ENCODE measurements at regions not wholly inside any gene's neighbourhood (a gene's known extent, or its start where the extent isn't known, plus 50 kb on each side); places are given as distances from the start of the nearest gene placed in this dataset.

DNA sequence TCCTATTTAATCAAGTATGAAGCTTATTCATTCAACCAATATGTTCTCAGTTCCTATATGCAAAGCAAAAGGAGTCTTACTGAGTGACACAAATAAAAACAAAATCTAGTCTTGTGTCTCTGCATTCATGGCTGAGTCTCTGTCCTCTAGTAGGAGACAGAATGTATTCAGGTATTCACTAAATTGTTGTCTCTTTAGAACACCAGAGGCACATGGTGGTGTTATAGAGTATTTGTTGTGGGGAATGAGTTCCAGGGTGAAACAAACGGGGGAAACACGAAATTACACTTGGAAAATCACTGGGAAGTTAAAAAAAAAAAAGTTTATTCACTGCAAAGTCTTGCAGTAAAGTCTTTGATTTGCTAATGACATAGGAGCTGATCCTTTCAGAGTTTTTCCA, 131.7 kb upstream of the FSHR start:
- no peak for TF ChIP-seq EZH2 (IDR thresholded peaks at IDR 0.05; ENCODE audit: borderline replicate concordance, insufficient read depth, low read depth, low read length, poor library complexity, severe bottlenecking)
- TF ChIP-seq, protein P1, sequence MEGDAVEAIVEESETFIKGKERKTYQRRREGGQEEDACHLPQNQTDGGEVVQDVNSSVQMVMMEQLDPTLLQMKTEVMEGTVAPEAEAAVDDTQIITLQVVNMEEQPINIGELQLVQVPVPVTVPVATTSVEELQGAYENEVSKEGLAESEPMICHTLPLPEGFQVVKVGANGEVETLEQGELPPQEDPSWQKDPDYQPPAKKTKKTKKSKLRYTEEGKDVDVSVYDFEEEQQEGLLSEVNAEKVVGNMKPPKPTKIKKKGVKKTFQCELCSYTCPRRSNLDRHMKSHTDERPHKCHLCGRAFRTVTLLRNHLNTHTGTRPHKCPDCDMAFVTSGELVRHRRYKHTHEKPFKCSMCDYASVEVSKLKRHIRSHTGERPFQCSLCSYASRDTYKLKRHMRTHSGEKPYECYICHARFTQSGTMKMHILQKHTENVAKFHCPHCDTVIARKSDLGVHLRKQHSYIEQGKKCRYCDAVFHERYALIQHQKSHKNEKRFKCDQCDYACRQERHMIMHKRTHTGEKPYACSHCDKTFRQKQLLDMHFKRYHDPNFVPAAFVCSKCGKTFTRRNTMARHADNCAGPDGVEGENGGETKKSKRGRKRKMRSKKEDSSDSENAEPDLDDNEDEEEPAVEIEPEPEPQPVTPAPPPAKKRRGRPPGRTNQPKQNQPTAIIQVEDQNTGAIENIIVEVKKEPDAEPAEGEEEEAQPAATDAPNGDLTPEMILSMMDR (IDR thresholded peaks at IDR 0.05): no peak
- Mint-ChIP-seq H3K27ac (no peak overlapping the region), H3K4me1 (no peaks in the 10 kb centered on the region), H3K9me3 (ENCODE audit: insufficient read depth) (no peaks in the 10 kb centered on the region), H3K4me3 (no peak overlapping the region), H3K27me3 (no peaks in the 10 kb centered on the region)
- POLR2A ChIA-PET: no interaction called here
- H3K79me2 ChIP-seq (ENCODE audit: control insufficient read depth, insufficient read depth, low read length): no peaks in the 10 kb centered on the region
- CTCF ChIA-PET: interaction anchor here (0.6 kb wide), 1 partner anchor 42 kb away, joined by 4 read pairs; no protein-coding TSS in a partner anchor
- no peaks in the 10 kb centered on the region for H3K4me1 ChIP-seq (ENCODE audit: control insufficient read depth in 2 of 2, insufficient read depth in 2 of 2, low read length in 2 of 2)
- H3K9ac ChIP-seq (ENCODE audit: low read length): no peak overlapping the region
- no peak overlapping the region for H3K4me2 ChIP-seq (replicated peaks; ENCODE audit: low read depth, low read length, poor library complexity, severe bottlenecking)
- no peaks in the 10 kb centered on the region for H3K9me3 ChIP-seq (ENCODE audit: control extremely low read depth in 1 of 3, control insufficient read depth in 2 of 3, insufficient read depth in 1 of 3, low read length in 2 of 3)
- ATAC-seq (ENCODE audit: low read depth): no peak
- no peak overlapping the region for H3K4me3 ChIP-seq (ENCODE audit: control extremely low read depth in 1 of 5, extremely low read depth in 1 of 5, insufficient read depth in 1 of 5, low read depth in 2 of 5, low read length in 4 of 5)
- no peak for DNase-seq
- no peak overlapping the region for H3K27ac ChIP-seq (ENCODE audit: low read length in 2 of 2)
- H2AFZ ChIP-seq (ENCODE audit: insufficient read depth, low read depth, low read length, poor library complexity, severe bottlenecking): no peak overlapping the region
- no peaks in the 10 kb centered on the region for H3K36me3 ChIP-seq (replicated peaks in 1 of 2; ENCODE audit: control extremely low read depth in 1 of 2, control insufficient read depth in 1 of 2, extremely low read depth in 1 of 2, insufficient read depth in 2 of 2, low read length in 1 of 2)
- intact Hi-C loops (cut with micrococcal nuclease): no loop called here
- H3K27me3 ChIP-seq (replicated peaks in 1 of 4; ENCODE audit: control extremely low read depth in 1 of 4, control insufficient read depth in 3 of 4, insufficient read depth in 4 of 4, low read length in 3 of 4): no peaks in the 10 kb centered on the region
- WGBS (ENCODE audit: insufficient coverage): 30% methylated on average over 2 of the region's 2 CpGs
- H4K20me1 ChIP-seq (ENCODE audit: control insufficient read depth, insufficient read depth, low read length, poor library complexity, severe bottlenecking): no peaks in the 10 kb centered on the region

DNA sequence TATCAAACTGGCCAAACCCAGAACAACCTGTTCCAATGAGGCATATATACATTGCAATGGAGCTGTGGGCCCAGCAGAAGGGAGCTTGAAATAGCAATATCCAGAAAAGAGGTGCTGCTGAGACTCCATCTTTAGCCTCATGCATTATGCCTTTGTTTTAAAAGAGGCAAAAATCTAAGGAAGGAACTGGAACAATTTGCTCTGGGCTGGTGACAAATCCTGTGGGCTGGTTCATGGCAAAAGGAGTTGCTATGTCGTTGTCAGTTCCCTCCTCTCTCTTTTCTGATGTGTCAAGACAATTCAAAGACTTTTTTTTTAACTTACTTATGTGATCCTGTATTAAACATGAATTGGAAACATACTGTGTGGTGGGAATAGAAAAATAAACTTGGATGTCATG, 124.2 kb upstream of the FSHR start:
- Histone ChIP-seq H3K4me1 (ENCODE audit: control insufficient read depth in 2 of 2, insufficient read depth in 2 of 2, low read length in 2 of 2) (no peaks in the 10 kb centered on the region), H4K20me1 (ENCODE audit: control insufficient read depth, insufficient read depth, low read length, poor library complexity, severe bottlenecking) (no peaks in the 10 kb centered on the region), H3K27me3 (replicated peaks in 1 of 4; ENCODE audit: control extremely low read depth in 1 of 4, control insufficient read depth in 3 of 4, insufficient read depth in 4 of 4, low read length in 3 of 4) (no peaks in the 10 kb centered on the region), H3K4me2 (replicated peaks; ENCODE audit: low read depth, low read length, poor library complexity, severe bottlenecking) (no peak overlapping the region), H3K36me3 (replicated peaks in 1 of 2; ENCODE audit: control extremely low read depth in 1 of 2, control insufficient read depth in 1 of 2, extremely low read depth in 1 of 2, insufficient read depth in 2 of 2, low read length in 1 of 2) (no peaks in the 10 kb centered on the region), H3K4me3 (ENCODE audit: control extremely low read depth in 1 of 5, extremely low read depth in 1 of 5, insufficient read depth in 1 of 5, low read depth in 2 of 5, low read length in 4 of 5) (no peak overlapping the region), H3K27ac (ENCODE audit: low read length in 2 of 2) (no peak overlapping the region), H3K9me3 (ENCODE audit: control extremely low read depth in 1 of 3, control insufficient read depth in 2 of 3, insufficient read depth in 1 of 3, low read length in 2 of 3) (no peaks in the 10 kb centered on the region), H3K9ac (ENCODE audit: low read length) (no peak overlapping the region), H2AFZ (ENCODE audit: insufficient read depth, low read depth, low read length, poor library complexity, severe bottlenecking) (no peak overlapping the region), H3K79me2 (ENCODE audit: control insufficient read depth, insufficient read depth, low read length) (no peaks in the 10 kb centered on the region)
- POLR2A ChIA-PET: no interaction called here
- Mint-ChIP-seq H3K4me1 (no peaks in the 10 kb centered on the region), H3K4me3 (no peak overlapping the region), H3K27ac (no peak overlapping the region), H3K9me3 (ENCODE audit: insufficient read depth) (peaks cover 8% of the 10 kb centered on the region), H3K27me3 (no peaks in the 10 kb centered on the region)
- intact Hi-C loops (cut with micrococcal nuclease): no loop called here
- WGBS (ENCODE audit: insufficient coverage): no CpG with 5 or more reads among the region's 1 CpG
- CTCF ChIA-PET: no interaction called here
- no peak for DNase-seq
- ATAC-seq (ENCODE audit: low read depth): no peak
- TF ChIP-seq, protein P1 (IDR thresholded peaks at IDR 0.05): no peak
- no peak for TF ChIP-seq EZH2 (IDR thresholded peaks at IDR 0.05; ENCODE audit: borderline replicate concordance, insufficient read depth, low read depth, low read length, poor library complexity, severe bottlenecking)

Data from B cell (primary cell).